ENCODE measurements at regions not wholly inside any gene's neighbourhood (a gene's known extent, or its start where the extent isn't known, plus 50 kb on each side); places are given as distances from the start of the nearest gene placed in this dataset.

DNA sequence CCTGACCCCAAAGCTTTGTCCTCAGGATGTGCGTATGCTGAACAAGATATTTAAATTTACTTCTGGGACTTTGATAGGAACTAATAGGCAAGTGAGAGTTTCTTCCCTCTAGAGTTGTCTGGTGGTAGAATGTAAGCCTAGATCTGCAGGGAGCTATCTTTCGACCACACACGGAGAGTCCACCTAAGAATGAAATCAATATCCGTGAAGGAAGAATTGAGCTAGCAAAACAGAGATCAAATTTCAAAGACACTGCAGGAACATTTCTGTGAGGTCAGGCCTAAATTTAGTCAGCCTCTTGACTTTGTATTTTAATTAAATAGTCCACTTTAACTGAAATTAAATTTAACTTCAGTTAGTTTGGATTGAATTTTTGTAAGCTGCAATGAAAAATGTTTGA, 871.3 kb downstream of the RAB28 start:
- no peak for TF ChIP-seq POLR2AphosphoS5 (IDR thresholded peaks at IDR 0.05; ENCODE audit: borderline replicate concordance, low read depth, low read length)
- TF ChIP-seq EZH2 (IDR thresholded peaks at IDR 0.05) = no peak
- TF ChIP-seq FOXP2 (optimal IDR thresholded peaks at IDR 0.05; ENCODE audit: control extremely low read depth, extremely low read length, insufficient read depth) = no peak
